HG02759 (cell line): ENCODE measurements at regions not wholly inside any gene's neighbourhood (a gene's known extent, or its start where the extent isn't known, plus 50 kb on each side); places are given as distances from the start of the nearest gene placed in this dataset.
"Not testable (repeated sequence)": the region's sequence is repeated elsewhere in the genome, so short reads cannot be mapped to it uniquely, and the experiment has no call there.

ENCODE experiments used
- ATAC-seq: cut with Tn5 transposase; IDR thresholded peaks from one replicate; pipeline ENCODE4 v1.9.1; 2021; ENCODE audit warnings: mild to moderate bottlenecking, moderate library complexity; ENCODE audit not compliant: unreplicated experiment

DNA sequence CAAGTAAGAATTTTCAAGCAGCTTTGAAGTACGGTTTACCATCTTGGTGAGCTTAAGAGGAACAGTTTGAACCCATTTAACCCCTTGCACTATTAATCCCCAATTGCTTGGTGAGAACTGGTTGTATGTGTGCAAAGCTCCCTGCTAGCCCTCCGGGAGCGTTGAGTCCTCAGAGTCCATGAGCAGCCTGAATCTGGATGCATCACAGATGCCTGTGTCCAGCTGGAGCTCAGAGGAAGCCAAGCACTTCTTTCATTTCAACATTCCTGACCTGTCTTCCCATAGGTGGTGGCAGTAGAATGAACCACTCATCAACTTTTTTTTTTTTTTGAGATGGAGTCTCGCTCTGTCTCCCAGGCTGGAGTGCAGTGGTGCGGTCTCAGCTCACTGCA is 199.9 kb upstream of the IRF2BP2 start:
- ATAC-seq, result not testable (repeated sequence)

DNA sequence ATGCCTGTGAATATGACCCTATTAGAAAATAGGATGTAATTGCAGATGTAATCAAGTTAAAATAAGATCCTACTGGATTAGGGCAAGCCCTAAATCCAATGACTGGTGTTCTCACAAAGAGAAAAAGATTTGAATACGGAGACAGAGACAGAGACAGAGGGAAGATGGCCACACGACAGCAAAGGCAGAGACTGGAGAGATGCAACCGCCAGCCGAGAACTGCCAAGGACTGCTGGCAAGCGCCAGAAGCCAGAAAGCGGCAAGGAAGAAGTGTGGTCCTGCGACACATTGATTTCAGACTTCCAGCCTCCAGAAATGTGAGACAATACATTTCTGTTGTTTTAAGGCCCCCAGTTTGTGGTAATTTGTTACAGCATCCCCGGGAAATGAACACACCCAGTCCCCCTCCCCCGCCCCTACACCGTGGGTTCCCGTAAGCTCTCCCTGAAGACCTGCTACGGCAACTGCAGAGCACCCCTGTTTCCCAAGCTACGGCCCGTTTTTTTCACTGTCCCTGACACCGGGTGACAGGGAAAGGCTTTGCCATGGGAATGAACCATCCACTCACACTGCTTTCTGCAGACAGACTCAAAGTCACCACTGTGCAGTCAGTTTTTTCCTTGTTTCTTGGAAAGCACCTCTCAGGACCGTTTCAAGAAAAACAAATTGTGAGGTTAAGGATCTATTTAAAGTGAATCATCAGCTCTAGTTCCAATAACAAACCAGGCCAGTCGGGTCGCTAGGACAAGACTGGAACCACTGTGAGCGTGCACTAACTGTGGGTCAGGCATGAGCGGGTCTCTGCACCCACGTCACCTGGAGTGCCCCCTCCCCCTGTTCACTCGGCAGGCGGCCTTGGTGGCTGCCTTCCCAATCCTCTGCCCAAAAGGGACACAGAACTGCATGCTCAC is 199.2 kb upstream of the IRF2BP2 start:
- ATAC-seq, result peak; percentile 76

DNA sequence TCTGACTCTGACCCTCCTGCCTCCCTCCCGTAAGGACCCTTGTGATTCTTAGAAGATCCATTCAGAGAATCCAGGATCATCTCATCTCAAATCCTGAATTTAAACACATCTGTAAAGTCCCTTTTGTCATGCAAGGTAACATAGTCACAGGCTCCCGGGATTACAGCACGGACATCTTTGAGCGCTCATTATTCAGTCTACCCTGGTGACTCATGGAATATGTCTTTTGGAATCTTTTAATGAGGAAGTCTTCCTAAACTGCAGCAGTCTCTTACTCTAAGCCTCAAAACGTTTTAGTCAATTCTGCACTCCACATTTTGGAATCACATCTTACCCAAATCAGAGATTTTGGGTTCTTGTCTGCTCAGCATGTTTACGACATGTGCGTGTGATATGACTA is 198.5 kb upstream of the IRF2BP2 start:
- not testable (repeated sequence) for ATAC-seq

DNA sequence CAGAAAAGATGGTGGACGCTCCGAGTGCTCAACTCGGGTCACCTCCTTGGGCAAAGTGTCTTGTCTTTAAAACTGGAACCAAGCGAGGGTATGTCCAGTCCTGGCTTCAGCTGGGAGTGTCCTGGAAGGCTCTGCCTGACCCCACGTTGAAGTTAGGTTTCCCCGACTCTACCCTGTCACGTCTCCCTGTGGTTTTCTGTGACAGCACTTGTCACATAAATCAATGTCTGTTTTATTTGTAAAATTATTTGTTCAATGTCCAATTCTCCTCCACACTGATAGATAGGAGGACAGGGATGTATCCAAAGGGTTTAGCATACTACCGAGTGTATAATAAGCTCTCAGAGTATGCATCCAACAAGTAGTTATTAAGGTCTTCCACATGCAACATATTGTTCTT is 197.7 kb upstream of the IRF2BP2 start:
- not testable (repeated sequence) for ATAC-seq

DNA sequence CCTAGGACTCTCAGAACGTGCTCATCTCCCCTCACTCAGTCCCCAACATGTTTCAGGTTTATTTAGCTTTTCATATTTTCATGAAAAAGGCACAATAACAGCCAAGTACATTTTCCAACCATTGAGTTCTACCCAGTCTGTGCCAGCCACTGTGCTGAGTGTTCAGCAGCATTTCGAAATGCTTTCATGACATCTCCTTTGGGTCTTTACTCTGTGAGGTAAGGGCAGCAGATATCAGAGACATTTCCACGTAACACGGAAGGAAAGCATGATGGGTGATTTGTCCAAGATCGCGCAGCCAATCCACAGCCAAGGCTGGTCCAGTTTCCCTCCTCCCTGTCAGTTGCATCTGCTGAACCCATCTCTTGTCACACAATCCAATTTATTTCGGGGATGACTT is 192.6 kb upstream of the IRF2BP2 start:
- ATAC-seq, result not testable (repeated sequence)

DNA sequence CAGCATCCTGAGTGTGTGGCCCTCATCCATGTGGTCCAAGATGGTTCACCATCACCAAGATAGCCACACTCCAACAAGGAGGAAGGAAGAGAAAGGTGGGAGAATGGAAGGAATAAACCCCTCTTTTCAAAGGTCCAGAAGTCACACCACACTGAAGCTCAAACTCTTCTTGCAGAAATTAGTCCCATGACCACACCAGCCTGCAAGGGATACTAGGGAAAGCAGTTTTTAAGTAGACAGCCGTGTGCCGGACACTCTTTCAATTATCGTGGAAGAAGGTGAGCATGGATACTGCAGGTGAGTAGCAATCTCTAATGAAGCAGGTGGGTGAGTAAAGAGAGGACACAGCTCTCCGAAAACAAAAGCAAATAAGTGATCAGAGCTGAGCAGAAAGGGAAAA is 191.7 kb upstream of the IRF2BP2 start:
- not testable (repeated sequence) for ATAC-seq

DNA sequence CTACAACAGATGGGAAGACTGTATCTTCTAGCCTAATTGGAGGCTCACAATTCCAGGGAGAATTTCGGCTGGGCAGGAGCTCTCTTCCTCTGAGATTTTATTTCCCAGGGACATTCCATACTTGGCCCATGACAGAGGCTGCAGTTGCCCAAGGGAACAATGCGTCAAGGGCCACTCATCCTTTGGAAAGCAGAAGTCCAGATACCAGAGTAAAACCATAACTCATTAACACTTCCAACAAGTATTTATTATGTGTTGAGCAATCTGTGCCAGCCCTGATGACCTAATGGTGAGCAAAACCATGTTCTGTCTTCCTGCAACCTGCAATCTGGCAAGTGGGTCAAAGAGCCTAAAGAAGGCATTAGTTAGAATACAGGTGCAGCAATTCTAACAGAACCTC is 191.2 kb upstream of the IRF2BP2 start:
- ATAC-seq, result not testable (repeated sequence)

DNA sequence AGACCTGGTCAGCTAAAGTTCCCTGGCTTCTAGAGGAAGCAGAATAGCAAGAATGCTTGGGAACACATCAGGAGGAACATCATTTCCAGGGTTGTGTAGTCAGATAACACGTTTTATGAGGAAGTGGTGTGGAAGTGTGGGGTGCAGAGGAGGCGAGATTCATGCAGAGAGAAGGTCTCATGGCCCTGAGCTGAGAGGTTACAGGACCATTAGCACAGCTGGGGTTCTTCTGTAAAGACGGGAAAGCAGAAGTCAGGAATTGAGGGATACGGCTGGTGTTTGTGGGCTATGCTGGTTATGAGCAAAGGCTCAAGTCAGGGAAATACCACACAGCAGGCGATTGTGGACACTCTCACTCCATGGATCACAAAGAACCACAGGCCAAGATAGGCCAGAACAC is 190.6 kb upstream of the IRF2BP2 start:
- ATAC-seq, result not testable (repeated sequence)

DNA sequence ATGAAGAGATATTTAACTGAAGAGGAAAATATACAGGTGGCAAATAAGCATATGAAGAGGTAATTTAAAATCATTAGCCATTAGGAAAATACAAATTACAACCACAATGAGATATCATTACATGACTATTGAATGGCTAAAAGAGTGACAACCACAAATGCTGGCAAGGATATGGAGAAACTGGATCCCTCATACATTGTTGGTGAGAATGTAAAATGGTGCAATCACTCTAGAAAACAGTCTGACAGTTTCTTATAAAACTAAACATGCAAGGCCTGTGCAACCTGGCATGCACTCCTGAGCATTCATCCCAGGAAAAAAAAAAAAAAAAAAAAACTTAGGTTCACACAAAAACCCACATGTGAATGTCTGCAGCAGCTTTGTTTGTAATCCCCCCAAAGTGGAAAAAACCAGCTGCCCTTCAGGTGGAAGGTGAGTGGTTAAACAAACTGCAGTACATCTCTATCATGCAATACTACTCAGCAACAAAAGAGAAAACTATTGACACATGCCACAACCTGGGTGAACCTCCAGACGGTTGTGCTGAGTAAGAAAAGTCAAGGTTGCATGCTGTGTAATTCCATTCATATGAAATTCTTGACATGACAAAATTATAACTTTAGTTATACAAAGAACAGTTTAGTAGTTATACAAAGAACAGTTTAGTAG is 189.2 kb upstream of the IRF2BP2 start:
- ATAC-seq, result not testable (repeated sequence)

DNA sequence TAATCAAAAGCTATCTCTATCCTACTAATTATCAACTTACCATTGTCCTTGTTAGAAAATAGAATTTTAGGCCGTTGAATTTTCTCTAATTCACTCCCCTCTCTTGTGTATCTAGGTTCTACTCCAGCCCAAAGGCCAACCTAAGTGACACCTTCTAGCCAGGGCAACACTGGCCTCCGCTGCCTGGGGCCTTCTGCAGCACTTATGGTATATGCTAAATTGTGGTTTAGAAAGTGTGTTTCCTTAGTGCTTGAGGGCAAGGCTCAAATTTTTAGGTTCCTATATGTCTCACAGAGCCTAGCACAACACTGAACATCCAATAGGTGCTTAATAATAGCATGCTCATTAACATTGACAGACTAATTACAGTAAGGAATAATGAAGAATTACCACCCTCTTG is 187.2 kb upstream of the IRF2BP2 start:
- not testable (repeated sequence) for ATAC-seq

DNA sequence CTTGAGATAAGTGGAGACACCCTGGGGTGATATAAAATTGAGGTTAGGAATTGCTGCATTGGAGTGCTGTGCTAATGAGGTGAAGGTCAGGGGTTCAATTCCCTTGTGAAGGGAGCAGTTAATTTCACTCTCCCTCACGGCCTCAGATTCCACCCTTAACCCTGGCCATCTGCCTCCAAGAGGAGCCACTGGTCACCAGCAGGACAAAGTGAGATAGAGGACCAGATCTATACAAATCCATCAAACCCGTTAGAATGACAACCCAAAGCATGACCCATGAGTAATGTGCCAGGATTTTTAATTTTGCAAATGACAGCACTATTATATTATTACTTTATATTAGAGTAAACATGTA is 186.4 kb upstream of the IRF2BP2 start:
- ATAC-seq, result not testable (repeated sequence)

DNA sequence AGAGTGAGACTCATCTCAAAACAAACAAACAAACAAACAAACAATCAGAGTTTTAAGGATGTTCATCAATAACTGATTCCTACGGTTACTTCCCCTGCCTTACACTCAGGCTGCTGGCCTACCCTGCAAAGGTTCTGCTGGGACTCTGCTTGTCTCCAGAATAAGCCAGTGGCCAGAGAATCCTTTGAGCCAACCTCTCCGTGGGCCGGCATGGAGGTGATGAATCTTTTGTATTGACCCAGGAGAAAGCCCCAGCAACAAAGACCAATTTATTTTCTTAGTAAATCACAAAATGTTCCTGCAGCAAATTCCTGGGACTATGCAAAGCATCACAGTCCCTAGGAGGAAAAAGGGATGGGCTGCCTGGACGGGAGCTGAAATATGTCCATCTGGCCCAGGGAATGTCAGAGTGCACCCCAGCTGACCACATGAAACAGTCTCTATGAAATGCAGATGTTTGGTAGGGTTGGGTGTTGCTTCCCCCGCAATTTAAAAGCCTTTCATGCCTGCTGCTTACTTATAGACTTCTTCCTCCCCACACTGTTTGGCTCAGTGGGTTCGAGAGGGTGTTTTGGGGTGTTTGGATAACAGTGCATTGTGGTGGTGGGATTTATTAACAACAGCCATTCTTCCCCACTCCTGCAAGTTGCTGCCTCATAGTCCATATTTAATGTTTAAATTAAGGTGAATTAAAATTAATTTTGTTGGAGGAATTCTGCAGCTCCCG is 185.9 kb upstream of the IRF2BP2 start:
- ATAC-seq, result not testable (repeated sequence)

DNA sequence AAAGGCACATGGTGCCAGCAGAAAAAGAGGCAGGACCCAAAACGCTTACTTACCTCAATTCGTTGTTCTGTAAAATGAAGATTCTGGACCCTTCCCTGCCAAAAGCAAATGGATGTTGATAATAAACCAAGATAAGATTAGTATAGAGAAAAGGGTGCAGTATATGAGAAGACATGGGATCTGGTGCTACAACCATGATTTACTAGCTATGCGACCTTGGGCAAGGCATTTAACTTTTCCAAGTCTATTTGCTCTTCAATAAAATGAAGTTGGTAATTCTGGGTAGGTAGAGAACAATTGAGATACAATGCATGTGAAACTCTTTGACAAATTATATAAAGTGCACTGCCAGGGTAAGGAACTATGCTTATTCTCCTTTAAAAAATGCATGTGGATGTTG is 185.0 kb upstream of the IRF2BP2 start:
- ATAC-seq, result not testable (repeated sequence)

DNA sequence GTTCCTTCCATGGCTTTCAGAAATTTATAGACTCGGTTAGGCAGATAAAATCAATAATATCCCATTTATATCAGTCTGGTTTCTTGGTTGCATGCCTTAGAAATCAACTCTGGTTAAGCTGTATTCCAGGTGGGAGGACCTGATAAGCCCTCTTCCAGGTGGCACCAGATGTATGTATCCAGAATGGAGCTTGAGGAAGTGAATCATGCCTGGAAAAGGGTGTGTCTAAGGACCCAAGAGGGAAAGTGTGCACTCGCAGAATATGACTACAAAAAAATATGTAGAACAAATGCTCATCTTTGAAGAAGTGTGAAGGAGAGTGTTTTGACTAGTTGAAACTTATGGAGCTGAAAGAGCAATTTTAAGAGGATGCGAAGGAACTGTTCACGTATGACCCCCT is 184.5 kb upstream of the IRF2BP2 start:
- not testable (repeated sequence) for ATAC-seq

DNA sequence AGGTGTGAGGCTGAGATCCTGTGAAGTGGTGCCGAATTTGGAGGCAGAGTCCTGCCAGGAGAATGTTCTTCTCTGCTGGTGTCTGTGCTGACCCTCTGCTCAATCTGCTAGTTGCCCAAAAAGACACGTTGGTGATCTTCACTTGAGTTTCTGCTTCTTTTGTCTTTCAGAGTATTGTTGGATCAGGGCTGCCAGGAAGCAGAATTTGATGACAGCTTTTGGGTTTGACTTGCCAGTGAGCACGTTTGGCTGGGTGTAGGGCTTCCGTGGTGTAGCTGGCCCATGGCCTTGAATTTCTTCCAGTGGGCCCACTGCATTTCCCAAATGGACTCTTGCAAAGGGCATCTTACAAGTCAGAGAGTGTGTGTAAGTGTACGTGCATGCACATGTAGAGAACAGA is 183.9 kb upstream of the IRF2BP2 start:
- ATAC-seq, result not testable (repeated sequence)

DNA sequence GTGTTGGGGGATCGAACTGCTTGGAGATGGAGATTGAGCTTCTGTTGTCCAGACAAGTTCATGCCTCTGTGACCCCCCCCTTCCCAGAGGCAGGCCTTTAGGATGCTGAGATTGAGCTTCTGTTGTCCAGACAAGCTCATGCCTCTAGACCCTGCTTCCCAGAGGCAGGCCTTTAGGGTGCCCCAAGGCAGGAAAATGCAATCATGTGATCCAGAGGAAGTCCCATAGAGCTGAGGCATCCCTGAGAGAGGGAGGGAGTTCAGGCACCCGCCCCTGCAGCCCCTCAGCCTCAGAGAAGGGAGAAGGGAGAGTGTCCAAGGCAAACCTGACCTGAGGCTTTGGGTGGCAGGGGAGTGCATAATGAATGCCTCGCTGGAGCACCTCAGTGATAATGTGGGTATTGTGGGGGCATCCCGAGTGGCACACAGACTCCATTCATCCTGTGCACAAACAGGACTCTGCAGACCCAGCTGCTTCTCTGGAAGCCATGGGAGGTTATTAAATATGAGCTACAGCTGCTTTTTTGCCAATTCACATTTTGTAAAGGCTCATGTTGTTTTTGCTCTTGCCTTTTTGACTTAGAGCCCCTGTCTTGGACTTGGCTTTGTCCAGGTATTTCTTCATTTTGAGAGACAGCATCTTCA is 182.4 kb upstream of the IRF2BP2 start:
- not testable (repeated sequence) for ATAC-seq

DNA sequence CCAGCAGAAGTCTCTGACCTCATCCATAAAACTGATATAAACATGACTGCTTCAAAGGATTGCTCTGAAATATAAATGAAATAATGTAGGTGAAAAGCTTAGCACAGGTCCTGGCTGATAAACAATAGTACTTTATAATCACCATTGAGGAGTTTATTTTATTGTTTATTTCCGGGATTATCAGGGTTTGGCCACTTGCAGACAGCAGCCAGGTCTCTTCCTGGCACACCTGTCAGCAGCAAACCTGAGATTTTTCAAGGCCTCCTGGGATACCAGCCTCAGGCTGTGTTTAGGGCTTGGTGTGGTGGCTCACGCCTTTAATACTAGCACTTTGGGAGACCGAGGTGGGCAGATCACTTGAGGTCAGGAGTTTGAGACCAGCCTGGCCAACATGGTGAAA is 181.6 kb upstream of the IRF2BP2 start:
- ATAC-seq, result not testable (repeated sequence)

DNA sequence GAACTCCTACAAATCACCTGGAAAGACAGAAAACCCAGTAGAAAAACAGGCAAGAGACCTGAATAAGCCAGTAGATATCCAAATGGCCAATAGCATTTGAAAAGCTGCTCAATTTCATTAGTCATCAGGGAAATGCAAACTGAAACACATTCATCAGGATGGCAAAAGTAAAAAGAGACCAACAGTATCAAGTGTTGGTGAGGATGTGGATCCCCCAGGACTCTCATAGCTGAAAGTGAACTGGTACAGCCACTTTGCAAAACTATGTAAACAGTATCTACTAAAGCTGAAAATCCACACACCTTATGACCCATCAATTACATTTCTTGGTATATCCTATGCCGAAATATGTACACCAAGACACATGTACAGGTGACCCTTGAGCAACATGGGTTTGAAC is 180.4 kb upstream of the IRF2BP2 start:
- ATAC-seq, result not testable (repeated sequence)

DNA sequence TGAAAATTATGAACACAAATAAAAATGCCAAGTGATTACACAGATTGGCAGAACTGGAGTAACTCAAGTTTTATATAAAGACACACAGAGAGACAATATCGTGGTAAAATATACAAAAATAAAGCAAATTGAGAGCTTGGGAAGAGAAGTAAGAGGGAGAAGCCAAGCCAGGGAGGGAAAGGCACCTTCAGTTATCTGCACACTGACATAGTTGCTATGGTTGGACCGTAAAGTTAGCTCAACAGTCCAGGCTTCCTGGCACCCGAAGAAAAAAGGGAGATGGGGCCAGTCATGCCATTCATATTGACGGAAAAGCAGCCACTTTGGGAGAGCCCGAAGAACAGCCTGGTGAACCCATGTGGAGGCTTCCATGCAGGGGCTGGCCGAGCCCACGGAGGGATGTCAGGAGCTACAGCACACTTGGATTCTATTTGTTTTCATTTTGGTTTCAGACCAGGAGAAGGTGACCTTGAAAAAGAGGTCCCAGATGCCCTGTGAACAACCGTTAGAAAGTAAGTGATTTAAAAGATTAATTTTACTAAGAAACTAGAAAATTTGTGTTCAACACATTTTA is 177.1 kb upstream of the IRF2BP2 start:
- not testable (repeated sequence) for ATAC-seq

DNA sequence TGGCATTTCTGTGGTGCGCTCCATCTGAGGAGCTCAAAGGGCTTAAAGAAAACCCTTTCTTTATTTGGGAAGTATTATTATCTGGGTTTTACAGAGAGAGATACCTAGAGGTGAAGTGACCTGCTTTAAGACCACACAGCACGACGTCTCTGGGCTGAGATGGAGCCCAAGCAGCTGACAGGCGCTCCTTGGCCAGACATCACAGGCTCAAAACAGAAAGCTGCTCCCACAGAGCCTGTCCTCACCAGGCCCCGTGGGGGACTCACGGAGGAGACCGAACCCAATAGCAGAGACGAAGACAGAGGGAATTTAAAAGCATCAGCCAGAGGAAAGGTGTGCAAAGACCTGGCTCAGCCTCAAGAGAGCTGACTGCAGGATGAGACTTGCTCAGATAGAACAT is 175.9 kb upstream of the IRF2BP2 start:
- ATAC-seq, result not testable (repeated sequence)
